Neural progenitor cell (in vitro differentiated cells): ENCODE measurements at regions not wholly inside any gene's neighbourhood (a gene's known extent, or its start where the extent isn't known, plus 50 kb on each side); places are given as distances from the start of the nearest gene placed in this dataset.
A peak's percentile ranks its signal among the peaks of the same experiment; 100 is the strongest.

Experiments used
- DNase-seq: peaks from one replicate; pipeline ENCODE4 v3.0.0-alpha.2; 2016; ENCODE audit warnings: low spot score
- H2AFZ ChIP-seq: fragments of 200-600 bp; sonication (generic); replicated peaks from 2 replicates; pipeline ENCODE4 v1.6.1; 2016; ENCODE audit warnings: antibody characterized with exemption
- H3F3A ChIP-seq: fragments of 200-600 bp; sonication (generic); 2 replicates; pipeline ENCODE4 v1.6.1; 2016; ENCODE audit warnings: antibody characterized with exemption, low read depth
- H3K27ac ChIP-seq: fragments of 200-600 bp; sonication (generic); 2 replicates; pipeline ENCODE4 v1.5.1; 2016; ENCODE audit warnings: mild to moderate bottlenecking
- H3K27me3 ChIP-seq: fragments of 200-600 bp; sonication (generic); 2 replicates; pipeline ENCODE4 v1.6.1; 2016; ENCODE audit warnings: mild to moderate bottlenecking, moderate library complexity
- H3K36me3 ChIP-seq: fragments of 200-600 bp; sonication (generic); 2 replicates; pipeline ENCODE4 v1.5.1; 2016
- H3K4me1 ChIP-seq: fragments of 200-600 bp; sonication (generic); 2 replicates; pipeline ENCODE4 v1.6.1; 2016; ENCODE audit warnings: mixed run types
- H3K4me2 ChIP-seq: fragments of 200-600 bp; sonication (generic); 2 replicates; pipeline ENCODE4 v1.6.1; 2016
- H3K4me3 ChIP-seq: fragments of 200-600 bp; sonication (generic); 2 replicates; pipeline ENCODE4 v1.5.1; 2016
- H3K79me2 ChIP-seq: fragments of 200-600 bp; sonication (generic); 2 replicates; pipeline ENCODE4 v1.6.1; 2016; ENCODE audit warnings: low read depth
- H3K9ac ChIP-seq: fragments of 200-600 bp; sonication (generic); 2 replicates; pipeline ENCODE4 v1.6.1; 2016
- H3K9me3 ChIP-seq: fragments of 200-600 bp; sonication (generic); 2 replicates; pipeline ENCODE4 v1.5.1; 2016; ENCODE audit warnings: low read depth
- H4K20me1 ChIP-seq: fragments of 200-600 bp; sonication (generic); 2 replicates; pipeline ENCODE4 v1.6.1; 2016; ENCODE audit warnings: low read depth
- H3K27ac Mint-ChIP-seq: 3 replicates; pipeline ENCODE4 v1.8.0; 2021; ENCODE audit warnings: mixed read lengths
- H3K27me3 Mint-ChIP-seq: 2 replicates; pipeline ENCODE4 v1.8.0; 2022; ENCODE audit warnings: low read depth, mild to moderate bottlenecking, inconsistent platforms, moderate library complexity, mixed read lengths; ENCODE audit not compliant: insufficient read depth
- H3K36me3 Mint-ChIP-seq: 3 replicates; pipeline ENCODE4 v1.8.0; 2021; ENCODE audit warnings: mixed read lengths
- H3K4me1 Mint-ChIP-seq: 3 replicates; pipeline ENCODE4 v1.8.0; 2021; ENCODE audit warnings: mixed read lengths
- H3K4me3 Mint-ChIP-seq: 3 replicates; pipeline ENCODE4 v1.8.0; 2021; ENCODE audit warnings: mild to moderate bottlenecking, moderate library complexity, mixed read lengths
- H3K9me3 Mint-ChIP-seq: 3 replicates; pipeline ENCODE4 v1.8.0; 2020; ENCODE audit warnings: mixed read lengths
- CTCF ChIP-seq: fragments of 200-600 bp; sonication (generic); IDR thresholded peaks from 2 replicates; pipeline ENCODE4 v1.5.1; 2017; ENCODE audit warnings: antibody characterized with exemption, mild to moderate bottlenecking
- EZH2 ChIP-seq: fragments of 200-600 bp; sonication (generic); IDR thresholded peaks from 2 replicates; pipeline ENCODE4 v1.6.1; 2017; ENCODE audit warnings: antibody characterized with exemption, mild to moderate bottlenecking, moderate library complexity
- EZH2phosphoT487 ChIP-seq: fragments of 200-600 bp; sonication (generic); IDR thresholded peaks from 2 replicates; pipeline ENCODE4 v1.6.1; 2017; ENCODE audit warnings: antibody characterized with exemption

GRCh38 chr22:49276567-49276966, 551.1 kb downstream of the BRD1 start:
- Histone ChIP-seq H3F3A (no peaks in the 10 kb centered on the region), H3K9ac (no peak overlapping the region), H2AFZ (no peak overlapping the region), H3K9me3 (no peaks in the 10 kb centered on the region), H3K4me3 (no peak overlapping the region), H4K20me1 (no peaks in the 10 kb centered on the region), H3K27me3 (peaks cover 10% of the 10 kb centered on the region), H3K4me2 (no peak overlapping the region), H3K4me1 (no peaks in the 10 kb centered on the region), H3K79me2 (no peaks in the 10 kb centered on the region), H3K27ac (no peak overlapping the region), H3K36me3 (no peaks in the 10 kb centered on the region)
- no peak overlapping the region for H3K27ac Mint-ChIP-seq
- H3K36me3 Mint-ChIP-seq: no peaks in the 10 kb centered on the region
- DNase-seq: no peak
- peaks cover 9% of the 10 kb centered on the region for H3K27me3 Mint-ChIP-seq
- H3K4me1 Mint-ChIP-seq: no peaks in the 10 kb centered on the region
- TF ChIP-seq CTCF (no peak), EZH2phosphoT487 (no peak), EZH2 (no peak)
- H3K4me3 Mint-ChIP-seq: no peak overlapping the region
- peaks cover 6% of the 10 kb centered on the region for H3K9me3 Mint-ChIP-seq

GRCh38 chr22:49274754-49275380, 552.8 kb downstream of the BRD1 start:
- H3K9ac ChIP-seq: no peak overlapping the region
- peaks cover 3% of the 10 kb centered on the region for H3K9me3 Mint-ChIP-seq
- no peaks in the 10 kb centered on the region for H3K9me3 ChIP-seq
- no peak overlapping the region for H3K4me2 ChIP-seq
- H3K4me1 Mint-ChIP-seq: peaks cover 7% of the 10 kb centered on the region
- H3K36me3 ChIP-seq: no peaks in the 10 kb centered on the region
- peaks cover 1% of the 10 kb centered on the region for H3K4me1 ChIP-seq
- H3K27ac ChIP-seq: no peak overlapping the region
- no peaks in the 10 kb centered on the region for H3F3A ChIP-seq
- H3K4me3 Mint-ChIP-seq: no peak overlapping the region
- no peak for DNase-seq
- peaks cover 8% of the 10 kb centered on the region for H3K27me3 Mint-ChIP-seq
- no peaks in the 10 kb centered on the region for H3K79me2 ChIP-seq
- no peaks in the 10 kb centered on the region for H4K20me1 ChIP-seq
- TF ChIP-seq EZH2phosphoT487 (no peak), CTCF (no peak), EZH2 (no peak)
- H3K27ac Mint-ChIP-seq: peak overlapping the region; percentile 48
- H3K27me3 ChIP-seq: peaks cover 27% of the 10 kb centered on the region
- no peak overlapping the region for H3K4me3 ChIP-seq
- H3K36me3 Mint-ChIP-seq: no peaks in the 10 kb centered on the region
- no peak overlapping the region for H2AFZ ChIP-seq

GRCh38 chr22:49272546-49273125, 555.0 kb downstream of the BRD1 start:
- Histone ChIP-seq H2AFZ (no peak overlapping the region), H3K79me2 (no peaks in the 10 kb centered on the region), H3K4me1 (peaks cover 13% of the 10 kb centered on the region), H3K4me3 (no peak overlapping the region), H3K36me3 (no peaks in the 10 kb centered on the region), H3K4me2 (no peak overlapping the region), H3K9me3 (no peaks in the 10 kb centered on the region), H3F3A (peaks cover 6% of the 10 kb centered on the region), H4K20me1 (no peaks in the 10 kb centered on the region), H3K27me3 (peaks cover 49% of the 10 kb centered on the region), H3K9ac (no peak overlapping the region), H3K27ac (no peak overlapping the region)
- H3K27me3 Mint-ChIP-seq: peaks cover 9% of the 10 kb centered on the region
- H3K27ac Mint-ChIP-seq: no peak overlapping the region
- H3K36me3 Mint-ChIP-seq: no peaks in the 10 kb centered on the region
- peaks cover 25% of the 10 kb centered on the region for H3K4me1 Mint-ChIP-seq
- H3K4me3 Mint-ChIP-seq: no peak overlapping the region
- no peaks in the 10 kb centered on the region for H3K9me3 Mint-ChIP-seq
- no peak for DNase-seq
- no peak for TF ChIP-seq EZH2phosphoT487
- no peak for TF ChIP-seq CTCF
- no peak for TF ChIP-seq EZH2
